ENCODE measurements at regions not wholly inside any gene's neighbourhood (a gene's known extent, or its start where the extent isn't known, plus 50 kb on each side); places are given as distances from the start of the nearest gene placed in this dataset.

GRCh38 chr10:69750725-69751124 is 51.0 kb upstream of the COL13A1 start:
- no peaks in the 10 kb centered on the region for H3K9me3 ChIP-seq (ENCODE audit: control insufficient read depth, insufficient read depth, low read depth, low read length)
- CTCF ChIA-PET = interaction anchor here (0.5 to 1.3 kb wide), 4 partner anchors 34 to 207 kb away, joined by 3 to 4 read pairs (median 4); partner anchors contain the start of gene COL13A1
- TF ChIP-seq ZNF362 (tag by site-specific recombination; IDR thresholded peaks at IDR 0.05) = no peak
- TF ChIP-seq GLI2 (tag by site-specific recombination; IDR thresholded peaks at IDR 0.05; ENCODE audit: borderline replicate concordance, low read depth) = no peak
- no peak for TF ChIP-seq EGR2 (tag by site-specific recombination; IDR thresholded peaks at IDR 0.05; ENCODE audit: low read depth)
- no peak for TF ChIP-seq ZNF223 (tag by site-specific recombination; IDR thresholded peaks at IDR 0.05)
- no peak for TF ChIP-seq KLF1 (tag by site-specific recombination; IDR thresholded peaks at IDR 0.05)
- no peak for TF ChIP-seq BCL11A (tag by site-specific recombination; IDR thresholded peaks at IDR 0.05; ENCODE audit: low read depth)
- no peaks in the 10 kb centered on the region for H3K36me3 ChIP-seq (ENCODE audit: control insufficient read depth in 2 of 2, insufficient read depth in 1 of 2, low read length in 2 of 2)
- no peak overlapping the region for H3K27ac ChIP-seq (ENCODE audit: extremely low read depth, low read depth, low read length)
- no peaks in the 10 kb centered on the region for H3K4me1 ChIP-seq (ENCODE audit: control insufficient read depth, insufficient read depth, low read length)
- POLR2A ChIA-PET = no interaction called here
- H3K4me3 ChIP-seq (ENCODE audit: low read depth, low read length) = no peak overlapping the region

- no peak for TF ChIP-seq ZFP41 (tag by site-specific recombination; IDR thresholded peaks at IDR 0.05; ENCODE audit: borderline replicate concordance)
- TF ChIP-seq ZNF26 (tag by site-specific recombination; IDR thresholded peaks at IDR 0.05) = no peak
- no peak for TF ChIP-seq SCRT2 (tag by site-specific recombination; IDR thresholded peaks at IDR 0.05)
- no peak for TF ChIP-seq KLF1 (tag by site-specific recombination; IDR thresholded peaks at IDR 0.05)
- H3K36me3 ChIP-seq (ENCODE audit: control insufficient read depth in 2 of 2, insufficient read depth in 1 of 2, low read length in 2 of 2) = no peaks in the 10 kb centered on the region
- ChIA-PET POLR2A (no interaction called here), CTCF (interaction anchor here (0.5 to 1.3 kb wide), 5 partner anchors 35 to 207 kb away, joined by 3 to 6 read pairs (median 4); partner anchors contain the start of gene COL13A1)
- no peaks in the 10 kb centered on the region for H3K9me3 ChIP-seq (ENCODE audit: control insufficient read depth, insufficient read depth, low read depth, low read length)
- no peak overlapping the region for H3K27ac ChIP-seq (ENCODE audit: extremely low read depth, low read depth, low read length)
- H3K4me3 ChIP-seq (ENCODE audit: low read depth, low read length) = no peak overlapping the region
- no peaks in the 10 kb centered on the region for H3K4me1 ChIP-seq (ENCODE audit: control insufficient read depth, insufficient read depth, low read length)
These were observed 50.5 kb upstream of the COL13A1 start for GRCh38 chr10:69751214-69751613.
